Mesenchymal stem cell (in vitro differentiated cells and primary cell): ENCODE measurements at regions not wholly inside any gene's neighbourhood (a gene's known extent, or its start where the extent isn't known, plus 50 kb on each side); places are given as distances from the start of the nearest gene placed in this dataset.
A peak's percentile ranks its signal among the peaks of the same experiment; 100 is the strongest.

Experiments used
- DNase-seq: peaks from one replicate; pipeline ENCODE4 v3.0.0-alpha.2; 2013
- H2AFZ ChIP-seq: one replicate; pipeline ENCODE4 v1.6.1; 2013; ENCODE audit warnings: low read depth, mild to moderate bottlenecking, control low read depth, inconsistent platforms, low read length, moderate library complexity
- H2AK5ac ChIP-seq: 2 replicates; pipeline ENCODE4 v1.6.1; 2013; ENCODE audit warnings: low read length, moderate library complexity, mild to moderate bottlenecking, inconsistent platforms; ENCODE audit not compliant: severe bottlenecking
- H2BK120ac ChIP-seq: one replicate; pipeline ENCODE4 v1.6.1; 2013; ENCODE audit warnings: low read depth, mild to moderate bottlenecking, inconsistent platforms, low read length, moderate library complexity
- H2BK12ac ChIP-seq, 2 experiments: one replicate each; pipeline ENCODE4 v1.6.1; 2013; ENCODE audit warnings: inconsistent platforms in 2 of 2, low read length in 2 of 2, mild to moderate bottlenecking in 2 of 2, moderate library complexity in 2 of 2, control low read depth in 1 of 2
- H2BK15ac ChIP-seq: one replicate; pipeline ENCODE4 v1.6.1; 2013; ENCODE audit warnings: mild to moderate bottlenecking, low read depth, inconsistent platforms; ENCODE audit not compliant: poor library complexity, severe bottlenecking
- H2BK5ac ChIP-seq: 2 replicates; pipeline ENCODE4 v1.6.1; 2013; ENCODE audit warnings: low read depth, mild to moderate bottlenecking, low read length, control low read depth, inconsistent platforms; ENCODE audit not compliant: poor library complexity, severe bottlenecking
- H3K14ac ChIP-seq, 2 experiments: one replicate each; pipeline ENCODE4 v1.6.1; 2013; ENCODE audit warnings: inconsistent platforms in 2 of 2, low read length in 2 of 2, control low read depth in 1 of 2, mild to moderate bottlenecking in 1 of 2, moderate library complexity in 1 of 2
- H3K18ac ChIP-seq, 2 experiments: one replicate each; pipeline ENCODE4 v1.6.1; 2013; ENCODE audit warnings: inconsistent platforms in 2 of 2, low read length in 2 of 2, control low read depth in 1 of 2, low read depth in 1 of 2, mild to moderate bottlenecking in 1 of 2
- H3K23ac ChIP-seq, 2 experiments: one replicate each; pipeline ENCODE4 v1.6.1; 2013; ENCODE audit warnings: inconsistent platforms in 2 of 2, low read length in 2 of 2, mild to moderate bottlenecking in 2 of 2, moderate library complexity in 2 of 2, control low read depth in 1 of 2
- H3K27ac ChIP-seq: 2 replicates; pipeline ENCODE4 v1.5.1; 2013; ENCODE audit warnings: mild to moderate bottlenecking, moderate library complexity, low read length, control low read depth, inconsistent platforms; ENCODE audit not compliant: poor library complexity, severe bottlenecking
- H3K27me3 ChIP-seq, 2 experiments: 2 replicates each; pipeline versions ENCODE4 v1.6.1 to v1.7.0; 2013; ENCODE audit warnings: low read length in 2 of 2, mild to moderate bottlenecking in 2 of 2, moderate library complexity in 2 of 2, control low read depth in 1 of 2, inconsistent platforms in 1 of 2; ENCODE audit not compliant: control insufficient read depth in 1 of 2, insufficient read depth in 1 of 2
- H3K36me3 ChIP-seq, 2 experiments: 2 replicates each; pipeline versions ENCODE4 v1.6.1 to v1.7.0; 2013; ENCODE audit warnings: low read length in 2 of 2, control low read depth in 1 of 2, inconsistent platforms in 1 of 2, low read depth in 1 of 2, mild to moderate bottlenecking in 1 of 2; ENCODE audit not compliant: insufficient read depth in 2 of 2, control insufficient read depth in 1 of 2
- H3K4ac ChIP-seq, 2 experiments: one replicate each; pipeline ENCODE4 v1.6.1; 2013; ENCODE audit warnings: inconsistent platforms in 2 of 2, low read length in 2 of 2, mild to moderate bottlenecking in 2 of 2, moderate library complexity in 2 of 2, control low read depth in 1 of 2, low read depth in 1 of 2
- H3K4me1 ChIP-seq: 2 replicates; pipeline ENCODE4 v1.6.1; 2013; ENCODE audit warnings: low read depth, low read length, control low read depth; ENCODE audit not compliant: control insufficient read depth, insufficient read depth
- H3K4me2 ChIP-seq: 2 replicates; pipeline ENCODE4 v1.6.1; 2013; ENCODE audit warnings: low read length, mild to moderate bottlenecking, inconsistent platforms; ENCODE audit not compliant: poor library complexity, severe bottlenecking
- H3K4me3 ChIP-seq, 2 experiments: 2 replicates each; pipeline versions ENCODE4 v1.5.1 to v1.7.0; 2013; ENCODE audit warnings: low read length in 2 of 2, mild to moderate bottlenecking in 2 of 2, control low read depth in 1 of 2, low read depth in 1 of 2; ENCODE audit not compliant: insufficient read depth in 1 of 2
- H3K79me1 ChIP-seq: replicated peaks from 2 replicates; pipeline ENCODE4 v1.6.1; 2013; ENCODE audit warnings: mild to moderate bottlenecking, control low read depth, low read length, inconsistent platforms; ENCODE audit not compliant: poor library complexity, severe bottlenecking
- H3K9ac ChIP-seq: 2 replicates; pipeline ENCODE4 v1.7.0; 2013; ENCODE audit warnings: mild to moderate bottlenecking, low read length, moderate library complexity
- H3K9me3 ChIP-seq: 2 replicates; pipeline ENCODE4 v1.7.0; 2013; ENCODE audit warnings: mild to moderate bottlenecking, low read length; ENCODE audit not compliant: control insufficient read depth
- H4K8ac ChIP-seq: one replicate; pipeline ENCODE4 v1.6.1; 2013; ENCODE audit warnings: inconsistent platforms, mild to moderate bottlenecking, low read length, moderate library complexity
- H4K91ac ChIP-seq: one replicate; pipeline ENCODE4 v1.6.1; 2013; ENCODE audit warnings: mild to moderate bottlenecking, low read length, inconsistent platforms
- WGBS: methylation state at CpG from one replicate; pipeline ENCODE4 v1.1.7; 2013; ENCODE audit warnings: mixed read lengths; 5-methylcytosine and 5-hydroxymethylcytosine counted together

- 93% methylated on average over 4 of the region's 4 CpGs for WGBS
- Histone ChIP-seq H2AK5ac (peak overlapping the region; percentile 34), H3K14ac (peak overlapping the region in 1 of 2 experiments; percentile 35), H3K9me3 (no peaks in the 10 kb centered on the region), H3K9ac (no peak overlapping the region), H3K23ac (no peak overlapping the region), H2BK120ac (no peak overlapping the region), H3K27me3 (peaks cover 0 to 14% of the 10 kb centered on the region in 2 experiments), H3K4me1 (peaks cover 1% of the 10 kb centered on the region), H3K4me2 (no peak overlapping the region), H2AFZ (no peak overlapping the region), H2BK12ac (peak overlapping the region; percentile 73 to 87), H4K8ac (peak overlapping the region; percentile 36), H2BK15ac (no peak overlapping the region), H3K79me1 (no peaks in the 10 kb centered on the region), H3K18ac (peak overlapping the region; percentile 2 to 42), H3K27ac (no peak overlapping the region), H3K4ac (no peak overlapping the region), H3K4me3 (no peak overlapping the region), H2BK5ac (no peak overlapping the region), H4K91ac (peak overlapping the region; percentile 30), H3K36me3 (no peaks in the 10 kb centered on the region)
- no peak for DNase-seq
Observed at GRCh38 chr14:58740379-58740935, 102.7 kb downstream of the DACT1 start.

- peaks cover 0 to 14% of the 10 kb centered on the region in 2 experiments for H3K27me3 ChIP-seq
- H2AFZ ChIP-seq: no peak overlapping the region
- no peak overlapping the region for H3K4ac ChIP-seq
- no peaks in the 10 kb centered on the region for H3K79me1 ChIP-seq
- H3K36me3 ChIP-seq: no peaks in the 10 kb centered on the region
- H3K9ac ChIP-seq: no peak overlapping the region
- no peak overlapping the region for H3K14ac ChIP-seq
- no peak overlapping the region for H4K91ac ChIP-seq
- H3K18ac ChIP-seq: no peak overlapping the region
- H2BK5ac ChIP-seq: no peak overlapping the region
- DNase-seq: peak; percentile 33
- no peak overlapping the region for H2BK12ac ChIP-seq
- H2AK5ac ChIP-seq: no peak overlapping the region
- no peak overlapping the region for H3K4me2 ChIP-seq
- no peak overlapping the region for H3K4me3 ChIP-seq
- no peak overlapping the region for H2BK15ac ChIP-seq
- no peak overlapping the region for H3K23ac ChIP-seq
- no peaks in the 10 kb centered on the region for H3K9me3 ChIP-seq
- H4K8ac ChIP-seq: no peak overlapping the region
- WGBS: 66% methylated on average over 5 of the region's 5 CpGs
- no peak overlapping the region for H3K27ac ChIP-seq
- peaks cover 9% of the 10 kb centered on the region for H3K4me1 ChIP-seq
- no peak overlapping the region for H2BK120ac ChIP-seq
Observed at GRCh38 chr14:58744801-58745394, 107.1 kb downstream of the DACT1 start.

GRCh38 chr14:58746261-58746660, 108.5 kb downstream of the DACT1 start:
- Histone ChIP-seq H2AFZ (no peak overlapping the region), H2BK5ac (no peak overlapping the region), H3K14ac (no peak overlapping the region), H3K23ac (no peak overlapping the region), H3K79me1 (no peaks in the 10 kb centered on the region), H3K27ac (no peak overlapping the region), H4K8ac (no peak overlapping the region), H3K4ac (no peak overlapping the region), H3K9ac (no peak overlapping the region), H2BK12ac (no peak overlapping the region), H3K4me2 (no peak overlapping the region), H2BK15ac (no peak overlapping the region), H3K4me3 (no peak overlapping the region), H4K91ac (no peak overlapping the region), H3K18ac (no peak overlapping the region), H3K4me1 (peaks cover 9% of the 10 kb centered on the region), H2BK120ac (no peak overlapping the region), H3K36me3 (no peaks in the 10 kb centered on the region), H2AK5ac (no peak overlapping the region), H3K9me3 (no peaks in the 10 kb centered on the region), H3K27me3 (peaks cover 0 to 10% of the 10 kb centered on the region in 2 experiments)
- 13% methylated on average over 1 of the region's 1 CpG for WGBS
- DNase-seq: peak; percentile 69

- Histone ChIP-seq H2BK5ac (no peak overlapping the region), H2BK15ac (no peak overlapping the region), H3K23ac (no peak overlapping the region), H4K8ac (no peak overlapping the region), H3K4me2 (no peak overlapping the region), H2BK120ac (no peak overlapping the region), H2BK12ac (peak overlapping the region in 1 of 2 experiments; percentile 46), H2AK5ac (no peak overlapping the region), H3K27ac (no peak overlapping the region), H3K36me3 (no peaks in the 10 kb centered on the region), H3K9me3 (no peaks in the 10 kb centered on the region), H3K4me1 (peaks cover 9% of the 10 kb centered on the region), H3K4me3 (no peak overlapping the region), H4K91ac (peak overlapping the region; percentile 40), H3K79me1 (no peaks in the 10 kb centered on the region), H3K14ac (no peak overlapping the region), H3K27me3 (peaks cover 0 to 14% of the 10 kb centered on the region in 2 experiments), H3K4ac (peak overlapping the region in 1 of 2 experiments; percentile 30), H2AFZ (no peak overlapping the region), H3K18ac (peak overlapping the region; percentile 25 to 79), H3K9ac (peak overlapping the region; percentile 25)
- WGBS: 93% methylated on average over 1 of the region's 3 CpGs
- DNase-seq: no peak
Observed at GRCh38 chr14:58746701-58747100, 108.9 kb downstream of the DACT1 start.
